Retinal pigment epithelial cell (primary cell): ENCODE measurements at regions not wholly inside any gene's neighbourhood (a gene's known extent, or its start where the extent isn't known, plus 50 kb on each side); places are given as distances from the start of the nearest gene placed in this dataset.

Source experiments
- DNase-seq: peaks from one replicate; pipeline ENCODE4 v3.0.0-alpha.2; 2010; ENCODE audit warnings: low read depth
- H3K4me3 ChIP-seq: 2 replicates; pipeline ENCODE4 v1.5.1; 2011; ENCODE audit warnings: mild to moderate bottlenecking, low read length, control low read depth, moderate library complexity
- CTCF ChIP-seq: conservative IDR thresholded peaks from 2 replicates; pipeline ENCODE4 v1.5.1; 2011; ENCODE audit warnings: low read depth, low read length, control low read depth, inconsistent platforms

- no peak overlapping the region for H3K4me3 ChIP-seq
- no peak for TF ChIP-seq CTCF
- DNase-seq: no peak
Observed at GRCh38 chr4:103774326-103774825, 54.6 kb upstream of the TACR3 start.

GRCh38 chr4:103773691-103774231 is 54.0 kb upstream of the TACR3 start:
- no peak for DNase-seq
- no peak for TF ChIP-seq CTCF
- no peak overlapping the region for H3K4me3 ChIP-seq
